DOHH2 (cell line): ENCODE measurements at regions not wholly inside any gene's neighbourhood (a gene's known extent, or its start where the extent isn't known, plus 50 kb on each side); places are given as distances from the start of the nearest gene placed in this dataset.

Experiments used
- H3F3A ChIP-seq: fragments of 200-600 bp; sonication (generic), shearing (Covaris generic); 2 replicates; pipeline ENCODE4 v1.6.0; 2016; ENCODE audit warnings: antibody characterized with exemption, mild to moderate bottlenecking; ENCODE audit not compliant: control insufficient read depth, insufficient read depth
- H3K27ac ChIP-seq: fragments of 200-600 bp; sonication (generic); 2 replicates; pipeline ENCODE4 v1.5.1; 2014; ENCODE audit warnings: low read depth, mild to moderate bottlenecking, low read length, moderate library complexity
- H3K27me3 ChIP-seq: fragments of 200-600 bp; sonication (generic); 2 replicates; pipeline ENCODE4 v1.6.1; 2014; ENCODE audit warnings: mild to moderate bottlenecking, low read length, mixed read lengths; ENCODE audit not compliant: control insufficient read depth
- H3K36me3 ChIP-seq: fragments of 200-600 bp; sonication (generic); 2 replicates; pipeline ENCODE4 v1.6.1; 2014; ENCODE audit warnings: mild to moderate bottlenecking, low read length, moderate library complexity, mixed read lengths; ENCODE audit not compliant: control insufficient read depth
- H3K4me1 ChIP-seq: fragments of 200-600 bp; sonication (generic); 2 replicates; pipeline ENCODE4 v1.6.1; 2014; ENCODE audit warnings: mild to moderate bottlenecking, low read length, mixed read lengths; ENCODE audit not compliant: control insufficient read depth
- H3K4me2 ChIP-seq: fragments of 200-600 bp; sonication (generic); 2 replicates; pipeline ENCODE4 v1.6.0; 2014; ENCODE audit warnings: mild to moderate bottlenecking, low read length, moderate library complexity
- H3K4me3 ChIP-seq: fragments of 200-600 bp; sonication (generic); 2 replicates; pipeline ENCODE4 v1.5.1; 2014; ENCODE audit warnings: mild to moderate bottlenecking, low read length, mixed read lengths
- H3K79me2 ChIP-seq: fragments of 200-600 bp; sonication (generic); 2 replicates; pipeline ENCODE4 v1.6.1; 2014; ENCODE audit warnings: mild to moderate bottlenecking, low read length, mixed read lengths; ENCODE audit not compliant: control insufficient read depth
- H3K9me2 ChIP-seq: fragments of 200-600 bp; sonication (generic); replicated peaks from 2 replicates; pipeline ENCODE4 v1.6.1; 2014; ENCODE audit warnings: mild to moderate bottlenecking, low read length, mixed read lengths; ENCODE audit not compliant: control insufficient read depth
- H3K9me3 ChIP-seq: fragments of 200-600 bp; sonication (generic); 2 replicates; pipeline ENCODE4 v1.6.1; 2014; ENCODE audit warnings: antibody characterized with exemption, low read length, mixed read lengths; ENCODE audit not compliant: control insufficient read depth, insufficient read depth
- H4K20me1 ChIP-seq: fragments of 200-600 bp; sonication (generic); 2 replicates; pipeline ENCODE4 v1.6.0; 2014; ENCODE audit warnings: low read depth, mild to moderate bottlenecking, antibody characterized with exemption, low read length, moderate library complexity; ENCODE audit not compliant: control insufficient read depth, insufficient read depth
- CTCF ChIP-seq: fragments of 200-600 bp; sonication (generic); IDR thresholded peaks from one replicate; pipeline ENCODE4 v1.5.1; 2014; ENCODE audit warnings: antibody characterized with exemption, mild to moderate bottlenecking, low read depth, low read length; ENCODE audit not compliant: poor library complexity, severe bottlenecking
- EZH2phosphoT487 ChIP-seq: fragments of 200-600 bp; sonication (generic); IDR thresholded peaks from 2 replicates; pipeline ENCODE4 v1.6.1; 2017; ENCODE audit warnings: borderline replicate concordance, mild to moderate bottlenecking, antibody characterized with exemption, low read length, moderate library complexity, mixed read lengths

GRCh38 chr19:28884786-28885476 is 328.0 kb downstream of the UQCRFS1 start:
- no peak overlapping the region for H3K4me3 ChIP-seq
- TF ChIP-seq EZH2phosphoT487 (no peak), CTCF (no peak)
- no peaks in the 10 kb centered on the region for H3K9me2 ChIP-seq
- H3K4me1 ChIP-seq, result peaks cover 8% of the 10 kb centered on the region
- no peak overlapping the region for H3K27ac ChIP-seq
- no peaks in the 10 kb centered on the region for H3F3A ChIP-seq
- H4K20me1 ChIP-seq, result no peaks in the 10 kb centered on the region
- H3K4me2 ChIP-seq, result no peak overlapping the region
- H3K27me3 ChIP-seq, result no peaks in the 10 kb centered on the region
- H3K79me2 ChIP-seq, result no peaks in the 10 kb centered on the region
- H3K9me3 ChIP-seq, result no peaks in the 10 kb centered on the region
- no peaks in the 10 kb centered on the region for H3K36me3 ChIP-seq

- Histone ChIP-seq H3F3A (no peaks in the 10 kb centered on the region), H3K27me3 (no peaks in the 10 kb centered on the region), H3K79me2 (no peaks in the 10 kb centered on the region), H3K9me2 (no peaks in the 10 kb centered on the region), H3K4me2 (no peak overlapping the region), H3K36me3 (no peaks in the 10 kb centered on the region), H4K20me1 (no peaks in the 10 kb centered on the region), H3K27ac (no peak overlapping the region), H3K4me1 (peaks cover 8% of the 10 kb centered on the region), H3K4me3 (no peak overlapping the region), H3K9me3 (no peaks in the 10 kb centered on the region)
- TF ChIP-seq CTCF (no peak), EZH2phosphoT487 (no peak)
Observed at GRCh38 chr19:28883241-28883693, 329.7 kb downstream of the UQCRFS1 start.

GRCh38 chr19:28882818-28883217 is 330.1 kb downstream of the UQCRFS1 start:
- Histone ChIP-seq H3K36me3 (no peaks in the 10 kb centered on the region), H3K27me3 (no peaks in the 10 kb centered on the region), H4K20me1 (no peaks in the 10 kb centered on the region), H3K9me3 (no peaks in the 10 kb centered on the region), H3K27ac (no peak overlapping the region), H3K4me3 (no peak overlapping the region), H3K9me2 (no peaks in the 10 kb centered on the region), H3F3A (no peaks in the 10 kb centered on the region), H3K4me2 (no peak overlapping the region), H3K79me2 (no peaks in the 10 kb centered on the region), H3K4me1 (peaks cover 8% of the 10 kb centered on the region)
- TF ChIP-seq CTCF (no peak), EZH2phosphoT487 (no peak)
